Omental fat pad (tissue), 3 donors: ENCODE measurements at regions not wholly inside any gene's neighbourhood (a gene's known extent, or its start where the extent isn't known, plus 50 kb on each side); places are given as distances from the start of the nearest gene placed in this dataset.

ENCODE experiments used
- ATAC-seq: fragments of 150-250 bp; one replicate; pipeline ENCODE4 v1.9.1; 2016; ENCODE audit warnings: mild to moderate bottlenecking, moderate library complexity; ENCODE audit not compliant: low FRiP score
- DNase-seq: peaks from one replicate; pipeline ENCODE4 v3.0.0-alpha.2; 2019; ENCODE audit warnings: low spot score
- TF ChIP-seq, protein P1 (sequence below), 3 donors: fragments of 450-650 bp; IDR thresholded peaks; one replicate each; pipeline ENCODE4 v1.5.1; 2016 to 2017; ENCODE audit warnings: antibody characterized with exemption in 3 of 3, mild to moderate bottlenecking in 3 of 3, moderate library complexity in 2 of 3

DNA sequence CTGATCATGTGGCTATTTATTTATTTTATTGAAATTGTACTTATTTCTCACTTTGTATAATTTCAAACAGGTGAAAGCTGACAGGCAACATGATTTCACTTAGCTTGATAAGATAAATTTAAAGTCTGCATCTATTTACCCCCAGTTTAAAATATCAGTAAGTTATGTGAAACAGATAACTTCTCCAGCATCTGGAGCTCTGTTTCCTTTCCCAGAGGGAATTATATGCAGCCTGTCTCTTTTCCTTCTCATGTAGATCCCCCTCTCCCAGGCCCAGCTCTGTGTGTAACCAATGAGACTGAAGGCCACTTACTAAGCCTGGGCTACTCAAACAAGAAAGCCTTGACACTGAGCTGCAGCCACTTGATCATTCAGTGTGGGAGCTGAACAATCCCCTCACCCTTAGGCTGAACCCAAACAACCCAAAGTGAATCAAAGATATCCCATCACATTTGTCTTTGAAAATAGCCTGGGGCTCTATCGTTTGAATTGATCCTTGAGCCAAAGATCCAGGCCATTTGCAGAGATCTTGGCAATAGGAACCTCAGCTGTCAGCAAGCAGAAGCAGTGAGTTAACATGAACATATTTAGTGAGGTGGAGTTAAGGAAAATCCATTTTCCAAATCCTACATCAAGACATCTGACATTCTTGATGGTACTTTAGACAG is 383.9 kb downstream of the TGFB2 start:
- DNase-seq (no peak), ATAC-seq (no peak)
- TF ChIP-seq, protein P1, sequence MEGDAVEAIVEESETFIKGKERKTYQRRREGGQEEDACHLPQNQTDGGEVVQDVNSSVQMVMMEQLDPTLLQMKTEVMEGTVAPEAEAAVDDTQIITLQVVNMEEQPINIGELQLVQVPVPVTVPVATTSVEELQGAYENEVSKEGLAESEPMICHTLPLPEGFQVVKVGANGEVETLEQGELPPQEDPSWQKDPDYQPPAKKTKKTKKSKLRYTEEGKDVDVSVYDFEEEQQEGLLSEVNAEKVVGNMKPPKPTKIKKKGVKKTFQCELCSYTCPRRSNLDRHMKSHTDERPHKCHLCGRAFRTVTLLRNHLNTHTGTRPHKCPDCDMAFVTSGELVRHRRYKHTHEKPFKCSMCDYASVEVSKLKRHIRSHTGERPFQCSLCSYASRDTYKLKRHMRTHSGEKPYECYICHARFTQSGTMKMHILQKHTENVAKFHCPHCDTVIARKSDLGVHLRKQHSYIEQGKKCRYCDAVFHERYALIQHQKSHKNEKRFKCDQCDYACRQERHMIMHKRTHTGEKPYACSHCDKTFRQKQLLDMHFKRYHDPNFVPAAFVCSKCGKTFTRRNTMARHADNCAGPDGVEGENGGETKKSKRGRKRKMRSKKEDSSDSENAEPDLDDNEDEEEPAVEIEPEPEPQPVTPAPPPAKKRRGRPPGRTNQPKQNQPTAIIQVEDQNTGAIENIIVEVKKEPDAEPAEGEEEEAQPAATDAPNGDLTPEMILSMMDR (IDR thresholded peaks at IDR 0.05): no peak

DNA sequence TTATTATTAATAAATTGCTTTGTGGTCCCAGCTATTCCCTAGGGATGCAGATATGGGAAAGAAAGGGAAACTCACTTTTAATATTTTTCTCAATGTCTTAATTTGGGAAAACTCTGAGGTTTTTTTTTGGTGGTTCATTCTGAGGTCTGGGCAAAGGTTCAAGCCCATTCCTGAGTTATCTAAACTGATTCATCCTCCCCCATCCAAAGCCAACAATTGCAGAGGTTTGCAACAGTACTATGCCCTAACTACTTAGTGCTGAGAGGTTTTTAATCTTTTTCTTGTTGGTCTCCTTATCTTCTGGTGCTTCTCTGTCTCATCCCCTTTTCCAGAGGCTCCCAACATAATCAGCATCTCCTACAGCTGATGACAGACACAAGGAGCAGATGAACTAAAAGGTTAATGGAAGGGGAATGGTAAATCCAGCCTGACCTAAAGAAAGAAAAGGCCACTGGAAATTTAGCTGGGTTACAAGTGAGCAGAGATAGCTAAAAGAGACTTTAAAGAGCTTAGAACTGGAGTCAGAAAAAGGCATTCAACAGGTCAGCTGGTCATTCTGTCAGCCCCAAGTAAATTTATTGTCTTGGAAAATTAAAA is 390.4 kb downstream of the TGFB2 start:
- peak; percentile 89 for ATAC-seq
- no peak for DNase-seq
- TF ChIP-seq, protein P1 (IDR thresholded peaks at IDR 0.05): no peak

DNA sequence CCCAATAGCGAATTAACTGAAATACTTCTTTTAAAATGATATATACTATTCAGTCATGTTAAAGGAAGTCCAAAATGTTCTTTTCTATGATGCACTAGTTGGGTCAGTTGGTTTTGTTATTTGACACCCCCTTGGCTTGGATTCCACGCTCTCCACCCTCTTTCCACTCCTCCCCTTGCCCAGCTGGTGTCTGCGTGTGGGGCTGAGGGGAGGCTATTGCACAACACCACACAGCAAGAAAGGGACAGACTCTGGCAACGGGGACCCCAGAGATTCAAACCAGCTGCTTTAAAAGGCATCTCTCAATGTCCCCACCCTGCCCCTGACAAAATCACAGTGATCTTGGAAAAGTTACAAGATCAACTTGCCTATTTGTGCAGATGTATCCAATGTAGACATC is 394.3 kb downstream of the TGFB2 start:
- TF ChIP-seq, protein P1 (IDR thresholded peaks at IDR 0.05): no peak
- no peak for DNase-seq
- no peak for ATAC-seq

DNA sequence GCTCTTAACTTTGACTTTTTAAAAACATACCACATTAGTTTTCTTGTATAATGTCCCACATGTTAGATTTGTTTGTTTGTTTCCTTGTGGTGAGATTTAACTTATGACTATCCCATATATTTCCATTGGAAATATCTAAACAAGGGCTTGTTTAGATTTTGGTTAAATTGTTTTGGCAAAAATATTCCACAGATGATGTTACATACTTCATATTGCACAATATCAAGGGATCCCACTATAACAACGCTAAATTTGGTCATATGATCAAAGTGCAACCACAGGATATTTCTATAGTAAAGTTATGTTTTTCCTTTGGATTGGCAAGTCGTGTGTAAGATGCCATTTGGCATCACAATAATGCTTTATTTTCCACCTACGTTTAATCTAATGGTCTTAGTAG is 396.7 kb downstream of the TGFB2 start:
- TF ChIP-seq, protein P1 (IDR thresholded peaks at IDR 0.05): no peak
- no peak for DNase-seq
- ATAC-seq: no peak

DNA sequence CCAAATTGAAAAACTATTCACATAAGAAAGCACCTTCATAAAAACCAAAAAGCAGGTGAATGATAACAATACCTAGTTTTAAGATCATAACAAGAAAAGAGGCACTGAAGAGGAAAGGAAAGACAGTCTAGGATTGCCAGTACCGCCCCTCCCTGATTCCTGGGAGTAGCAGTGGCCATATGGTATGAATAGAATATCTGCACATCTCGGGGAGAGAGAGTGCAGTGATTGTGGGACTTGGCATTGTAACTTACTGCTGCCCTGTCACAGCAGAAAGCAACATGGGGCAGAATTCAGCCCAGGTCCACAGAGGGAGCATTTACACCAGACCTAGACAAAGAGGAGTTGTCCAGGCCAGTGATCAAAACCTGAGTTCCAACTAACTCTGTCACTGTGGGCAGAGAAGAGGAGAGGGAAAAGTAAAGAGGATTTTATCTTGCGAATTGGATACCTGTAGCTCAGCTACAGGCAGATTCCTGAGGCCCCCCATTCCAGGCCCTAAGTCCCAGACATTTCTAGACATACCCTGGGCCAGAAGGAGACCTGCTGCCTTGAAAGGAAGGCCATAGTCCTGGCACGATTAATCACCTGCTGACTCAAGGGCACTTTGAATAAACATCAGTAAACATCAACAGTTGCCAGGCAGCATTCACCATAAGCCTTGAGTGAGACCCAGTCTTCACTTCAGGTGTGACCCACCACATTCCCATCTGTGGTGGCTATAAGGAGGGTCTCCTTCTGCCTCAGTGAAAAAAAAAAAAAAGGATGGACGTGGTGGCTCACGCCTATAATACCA is 397.5 kb downstream of the TGFB2 start:
- DNase-seq (no peak), ATAC-seq (no peak)
- TF ChIP-seq, protein P1 (IDR thresholded peaks at IDR 0.05): no peak

DNA sequence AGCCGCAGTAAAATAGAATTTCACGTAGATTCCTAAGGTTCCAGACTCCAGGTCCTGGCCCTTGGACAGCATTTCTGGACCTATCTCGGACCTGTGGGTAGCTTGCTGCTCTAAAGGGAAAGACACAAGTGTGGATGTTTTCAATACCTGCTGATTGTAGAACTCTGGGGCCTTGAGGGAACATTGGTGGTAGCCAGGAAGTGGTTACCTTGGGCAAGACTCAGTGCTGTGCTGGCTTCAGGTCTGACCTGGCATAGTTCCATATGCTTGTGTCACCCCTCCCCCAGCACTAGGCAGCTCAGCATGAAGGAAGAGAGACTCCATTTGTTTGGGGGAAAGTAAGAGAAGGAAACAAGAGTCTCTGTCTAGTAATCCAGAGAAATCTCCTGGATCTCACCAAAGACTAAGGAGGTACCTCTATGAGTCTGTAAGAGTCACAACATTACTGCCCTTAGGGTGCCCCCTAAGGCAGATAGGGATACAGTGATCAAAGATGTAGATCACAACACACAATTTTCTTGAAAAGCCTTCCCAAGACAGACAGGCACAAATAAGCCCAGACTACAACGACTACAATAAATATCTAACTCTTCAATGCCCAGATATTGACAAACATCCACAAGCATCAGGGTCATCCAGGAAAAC is 398.8 kb downstream of the TGFB2 start:
- ATAC-seq (no peak), DNase-seq (no peak)
- TF ChIP-seq, protein P1 (IDR thresholded peaks at IDR 0.05): no peak
